GM21717 (cell line): ENCODE measurements at regions not wholly inside any gene's neighbourhood (a gene's known extent, or its start where the extent isn't known, plus 50 kb on each side); places are given as distances from the start of the nearest gene placed in this dataset.

Experiments
- ATAC-seq: cut with Tn5 transposase; IDR thresholded peaks from one replicate; pipeline ENCODE4 v1.9.1; 2021; ENCODE audit warnings: mild to moderate bottlenecking, moderate library complexity; ENCODE audit not compliant: unreplicated experiment

GRCh38 chr12:76223869-76224268 lies 124.3 kb downstream of the BBS10 start:
- ATAC-seq = no peak

- ATAC-seq = no peak
Measured at GRCh38 chr12:76220980-76221379, 127.2 kb downstream of the BBS10 start.

GRCh38 chr12:76219806-76220205 lies 128.4 kb downstream of the BBS10 start:
- ATAC-seq = no peak

- no peak for ATAC-seq
Measured at GRCh38 chr12:76216585-76217472, 131.4 kb downstream of the BBS10 start.

GRCh38 chr12:76208129-76208528 lies 123.6 kb upstream of the NAP1L1 start:
- ATAC-seq = no peak

- ATAC-seq = no peak
Measured at GRCh38 chr12:76206677-76207072, 122.2 kb upstream of the NAP1L1 start.

- no peak for ATAC-seq
Measured at GRCh38 chr12:76206039-76206676, 121.7 kb upstream of the NAP1L1 start.

GRCh38 chr12:76202621-76203020 lies 118.1 kb upstream of the NAP1L1 start:
- no peak for ATAC-seq

- no peak for ATAC-seq
Measured at GRCh38 chr12:76201758-76202157, 117.3 kb upstream of the NAP1L1 start.

GRCh38 chr12:76201316-76201715 lies 116.8 kb upstream of the NAP1L1 start:
- no peak for ATAC-seq

GRCh38 chr12:76199808-76200207 lies 115.3 kb upstream of the NAP1L1 start:
- ATAC-seq = no peak

GRCh38 chr12:76198839-76199238 lies 114.4 kb upstream of the NAP1L1 start:
- ATAC-seq = no peak

- no peak for ATAC-seq
Measured at GRCh38 chr12:76197283-76197682, 112.8 kb upstream of the NAP1L1 start.

- no peak for ATAC-seq
Measured at GRCh38 chr12:76195920-76196319, 111.4 kb upstream of the NAP1L1 start.

- ATAC-seq = no peak
Measured at GRCh38 chr12:76194724-76195123, 110.2 kb upstream of the NAP1L1 start.

- no peak for ATAC-seq
Measured at GRCh38 chr12:76193961-76194360, 109.5 kb upstream of the NAP1L1 start.

GRCh38 chr12:76192416-76192815 lies 107.9 kb upstream of the NAP1L1 start:
- ATAC-seq = no peak

GRCh38 chr12:76190299-76190698 lies 105.8 kb upstream of the NAP1L1 start:
- ATAC-seq = no peak

- no peak for ATAC-seq
Measured at GRCh38 chr12:76189851-76190250, 105.4 kb upstream of the NAP1L1 start.

GRCh38 chr12:76187177-76187576 lies 102.7 kb upstream of the NAP1L1 start:
- ATAC-seq = no peak

GRCh38 chr12:76186131-76186906 lies 101.8 kb upstream of the NAP1L1 start:
- no peak for ATAC-seq
